ENCODE measurements at regions not wholly inside any gene's neighbourhood (a gene's known extent, or its start where the extent isn't known, plus 50 kb on each side); places are given as distances from the start of the nearest gene placed in this dataset.

GRCh38 chr3:25900161-25900560 lies 110.3 kb downstream of the OXSM start:
- Histone ChIP-seq H3K36me3 (ENCODE audit: control insufficient read depth, insufficient read depth, low read length) (no peaks in the 10 kb centered on the region), H3K4me1 (ENCODE audit: control insufficient read depth, insufficient read depth, low read length) (no peaks in the 10 kb centered on the region), H3K4me3 (ENCODE audit: low read length) (no peak overlapping the region), H3K27ac (ENCODE audit: low read depth, low read length) (no peak overlapping the region), H3K9ac (ENCODE audit: low read length) (no peak overlapping the region), H3K27me3 (ENCODE audit: control insufficient read depth, insufficient read depth, low read length) (no peaks in the 10 kb centered on the region)

- Histone ChIP-seq H3K27ac (ENCODE audit: low read depth, low read length) (no peak overlapping the region), H3K4me1 (ENCODE audit: control insufficient read depth, insufficient read depth, low read length) (no peaks in the 10 kb centered on the region), H3K36me3 (ENCODE audit: control insufficient read depth, insufficient read depth, low read length) (no peaks in the 10 kb centered on the region), H3K9ac (ENCODE audit: low read length) (no peak overlapping the region), H3K27me3 (ENCODE audit: control insufficient read depth, insufficient read depth, low read length) (no peaks in the 10 kb centered on the region), H3K4me3 (ENCODE audit: low read length) (no peak overlapping the region)
Observed at GRCh38 chr3:25901796-25902195, 111.9 kb downstream of the OXSM start.

- H3K27ac ChIP-seq (ENCODE audit: low read depth, low read length), result no peak overlapping the region
- H3K36me3 ChIP-seq (ENCODE audit: control insufficient read depth, insufficient read depth, low read length), result no peaks in the 10 kb centered on the region
- no peak overlapping the region for H3K9ac ChIP-seq (ENCODE audit: low read length)
- H3K4me1 ChIP-seq (ENCODE audit: control insufficient read depth, insufficient read depth, low read length), result no peaks in the 10 kb centered on the region
- no peak overlapping the region for H3K4me3 ChIP-seq (ENCODE audit: low read length)
- H3K27me3 ChIP-seq (ENCODE audit: control insufficient read depth, insufficient read depth, low read length), result no peaks in the 10 kb centered on the region
Observed at GRCh38 chr3:25902586-25902985, 112.7 kb downstream of the OXSM start.

- Histone ChIP-seq H3K27me3 (ENCODE audit: control insufficient read depth, insufficient read depth, low read length) (no peaks in the 10 kb centered on the region), H3K27ac (ENCODE audit: low read depth, low read length) (no peak overlapping the region), H3K36me3 (ENCODE audit: control insufficient read depth, insufficient read depth, low read length) (no peaks in the 10 kb centered on the region), H3K4me1 (ENCODE audit: control insufficient read depth, insufficient read depth, low read length) (no peaks in the 10 kb centered on the region), H3K4me3 (ENCODE audit: low read length) (no peak overlapping the region), H3K9ac (ENCODE audit: low read length) (no peak overlapping the region)
Observed at GRCh38 chr3:25903371-25904129, 113.7 kb downstream of the OXSM start.

- Histone ChIP-seq H3K9ac (ENCODE audit: low read length) (no peak overlapping the region), H3K27me3 (ENCODE audit: control insufficient read depth, insufficient read depth, low read length) (no peaks in the 10 kb centered on the region), H3K27ac (ENCODE audit: low read depth, low read length) (no peak overlapping the region), H3K36me3 (ENCODE audit: control insufficient read depth, insufficient read depth, low read length) (no peaks in the 10 kb centered on the region), H3K4me3 (ENCODE audit: low read length) (no peak overlapping the region), H3K4me1 (ENCODE audit: control insufficient read depth, insufficient read depth, low read length) (no peaks in the 10 kb centered on the region)
Observed at GRCh38 chr3:25904206-25904605, 114.3 kb downstream of the OXSM start.

- no peaks in the 10 kb centered on the region for H3K36me3 ChIP-seq (ENCODE audit: control insufficient read depth, insufficient read depth, low read length)
- no peak overlapping the region for H3K27ac ChIP-seq (ENCODE audit: low read depth, low read length)
- no peak overlapping the region for H3K4me3 ChIP-seq (ENCODE audit: low read length)
- H3K9ac ChIP-seq (ENCODE audit: low read length), result no peak overlapping the region
- H3K4me1 ChIP-seq (ENCODE audit: control insufficient read depth, insufficient read depth, low read length), result no peaks in the 10 kb centered on the region
- H3K27me3 ChIP-seq (ENCODE audit: control insufficient read depth, insufficient read depth, low read length), result no peaks in the 10 kb centered on the region
Observed at GRCh38 chr3:25906132-25906906, 116.4 kb downstream of the OXSM start.

- Histone ChIP-seq H3K36me3 (ENCODE audit: control insufficient read depth, insufficient read depth, low read length) (no peaks in the 10 kb centered on the region), H3K27me3 (ENCODE audit: control insufficient read depth, insufficient read depth, low read length) (no peaks in the 10 kb centered on the region), H3K27ac (ENCODE audit: low read depth, low read length) (no peak overlapping the region), H3K9ac (ENCODE audit: low read length) (no peak overlapping the region), H3K4me1 (ENCODE audit: control insufficient read depth, insufficient read depth, low read length) (no peaks in the 10 kb centered on the region), H3K4me3 (ENCODE audit: low read length) (no peak overlapping the region)
Observed at GRCh38 chr3:25907081-25907480, 117.2 kb downstream of the OXSM start.

GRCh38 chr3:25910105-25910504 lies 120.2 kb downstream of the OXSM start:
- Histone ChIP-seq H3K4me1 (ENCODE audit: control insufficient read depth, insufficient read depth, low read length) (no peaks in the 10 kb centered on the region), H3K9ac (ENCODE audit: low read length) (no peak overlapping the region), H3K4me3 (ENCODE audit: low read length) (no peak overlapping the region), H3K27ac (ENCODE audit: low read depth, low read length) (no peak overlapping the region), H3K36me3 (ENCODE audit: control insufficient read depth, insufficient read depth, low read length) (no peaks in the 10 kb centered on the region), H3K27me3 (ENCODE audit: control insufficient read depth, insufficient read depth, low read length) (no peaks in the 10 kb centered on the region)

GRCh38 chr3:25910997-25911396 lies 121.1 kb downstream of the OXSM start:
- Histone ChIP-seq H3K4me1 (ENCODE audit: control insufficient read depth, insufficient read depth, low read length) (no peaks in the 10 kb centered on the region), H3K27me3 (ENCODE audit: control insufficient read depth, insufficient read depth, low read length) (no peaks in the 10 kb centered on the region), H3K9ac (ENCODE audit: low read length) (no peak overlapping the region), H3K36me3 (ENCODE audit: control insufficient read depth, insufficient read depth, low read length) (no peaks in the 10 kb centered on the region), H3K4me3 (ENCODE audit: low read length) (no peak overlapping the region), H3K27ac (ENCODE audit: low read depth, low read length) (no peak overlapping the region)

GRCh38 chr3:25911525-25912295 lies 121.8 kb downstream of the OXSM start:
- no peak overlapping the region for H3K9ac ChIP-seq (ENCODE audit: low read length)
- H3K4me3 ChIP-seq (ENCODE audit: low read length), result no peak overlapping the region
- H3K27ac ChIP-seq (ENCODE audit: low read depth, low read length), result no peak overlapping the region
- no peaks in the 10 kb centered on the region for H3K36me3 ChIP-seq (ENCODE audit: control insufficient read depth, insufficient read depth, low read length)
- no peaks in the 10 kb centered on the region for H3K4me1 ChIP-seq (ENCODE audit: control insufficient read depth, insufficient read depth, low read length)
- H3K27me3 ChIP-seq (ENCODE audit: control insufficient read depth, insufficient read depth, low read length), result no peaks in the 10 kb centered on the region

- Histone ChIP-seq H3K4me1 (ENCODE audit: control insufficient read depth, insufficient read depth, low read length) (no peaks in the 10 kb centered on the region), H3K27ac (ENCODE audit: low read depth, low read length) (no peak overlapping the region), H3K9ac (ENCODE audit: low read length) (no peak overlapping the region), H3K36me3 (ENCODE audit: control insufficient read depth, insufficient read depth, low read length) (no peaks in the 10 kb centered on the region), H3K4me3 (ENCODE audit: low read length) (no peak overlapping the region), H3K27me3 (ENCODE audit: control insufficient read depth, insufficient read depth, low read length) (no peaks in the 10 kb centered on the region)
Observed at GRCh38 chr3:25913179-25913578, 123.3 kb downstream of the OXSM start.

- Histone ChIP-seq H3K9ac (ENCODE audit: low read length) (no peak overlapping the region), H3K27ac (ENCODE audit: low read depth, low read length) (no peak overlapping the region), H3K4me3 (ENCODE audit: low read length) (no peak overlapping the region), H3K27me3 (ENCODE audit: control insufficient read depth, insufficient read depth, low read length) (no peaks in the 10 kb centered on the region), H3K4me1 (ENCODE audit: control insufficient read depth, insufficient read depth, low read length) (no peaks in the 10 kb centered on the region), H3K36me3 (ENCODE audit: control insufficient read depth, insufficient read depth, low read length) (no peaks in the 10 kb centered on the region)
Observed at GRCh38 chr3:25915673-25916072, 125.8 kb downstream of the OXSM start.

Data from rectal smooth muscle tissue (tissue), 1 donor.